ENCODE measurements at regions not wholly inside any gene's neighbourhood (a gene's known extent, or its start where the extent isn't known, plus 50 kb on each side); places are given as distances from the start of the nearest gene placed in this dataset.

- ATAC-seq = no peak
- intact Hi-C loops (cut with DNase I) = no loop called here
- TF ChIP-seq, protein P1, sequence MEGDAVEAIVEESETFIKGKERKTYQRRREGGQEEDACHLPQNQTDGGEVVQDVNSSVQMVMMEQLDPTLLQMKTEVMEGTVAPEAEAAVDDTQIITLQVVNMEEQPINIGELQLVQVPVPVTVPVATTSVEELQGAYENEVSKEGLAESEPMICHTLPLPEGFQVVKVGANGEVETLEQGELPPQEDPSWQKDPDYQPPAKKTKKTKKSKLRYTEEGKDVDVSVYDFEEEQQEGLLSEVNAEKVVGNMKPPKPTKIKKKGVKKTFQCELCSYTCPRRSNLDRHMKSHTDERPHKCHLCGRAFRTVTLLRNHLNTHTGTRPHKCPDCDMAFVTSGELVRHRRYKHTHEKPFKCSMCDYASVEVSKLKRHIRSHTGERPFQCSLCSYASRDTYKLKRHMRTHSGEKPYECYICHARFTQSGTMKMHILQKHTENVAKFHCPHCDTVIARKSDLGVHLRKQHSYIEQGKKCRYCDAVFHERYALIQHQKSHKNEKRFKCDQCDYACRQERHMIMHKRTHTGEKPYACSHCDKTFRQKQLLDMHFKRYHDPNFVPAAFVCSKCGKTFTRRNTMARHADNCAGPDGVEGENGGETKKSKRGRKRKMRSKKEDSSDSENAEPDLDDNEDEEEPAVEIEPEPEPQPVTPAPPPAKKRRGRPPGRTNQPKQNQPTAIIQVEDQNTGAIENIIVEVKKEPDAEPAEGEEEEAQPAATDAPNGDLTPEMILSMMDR (IDR thresholded peaks at IDR 0.05) = no peak
- Histone ChIP-seq H3K36me3 (ENCODE audit: insufficient read depth in 1 of 2, low read depth in 1 of 2) (no peaks in the 10 kb centered on the region), H3K9me3 (peaks cover 4% of the 10 kb centered on the region), H3K27ac (no peak overlapping the region), H3K27me3 (ENCODE audit: insufficient read depth in 3 of 3, low read length in 2 of 3) (no peaks in the 10 kb centered on the region), H3K4me3 (no peak overlapping the region), H3K4me1 (no peaks in the 10 kb centered on the region)
- WGBS, 3 donors = 93 to 100% (median 94%) methylated on average over 2 of the region's 2 CpGs
- DNase-seq = no peak
These were observed 117.0 kb upstream of the NFIA start for GRCh38 chr1:60965280-60965854.

DNA sequence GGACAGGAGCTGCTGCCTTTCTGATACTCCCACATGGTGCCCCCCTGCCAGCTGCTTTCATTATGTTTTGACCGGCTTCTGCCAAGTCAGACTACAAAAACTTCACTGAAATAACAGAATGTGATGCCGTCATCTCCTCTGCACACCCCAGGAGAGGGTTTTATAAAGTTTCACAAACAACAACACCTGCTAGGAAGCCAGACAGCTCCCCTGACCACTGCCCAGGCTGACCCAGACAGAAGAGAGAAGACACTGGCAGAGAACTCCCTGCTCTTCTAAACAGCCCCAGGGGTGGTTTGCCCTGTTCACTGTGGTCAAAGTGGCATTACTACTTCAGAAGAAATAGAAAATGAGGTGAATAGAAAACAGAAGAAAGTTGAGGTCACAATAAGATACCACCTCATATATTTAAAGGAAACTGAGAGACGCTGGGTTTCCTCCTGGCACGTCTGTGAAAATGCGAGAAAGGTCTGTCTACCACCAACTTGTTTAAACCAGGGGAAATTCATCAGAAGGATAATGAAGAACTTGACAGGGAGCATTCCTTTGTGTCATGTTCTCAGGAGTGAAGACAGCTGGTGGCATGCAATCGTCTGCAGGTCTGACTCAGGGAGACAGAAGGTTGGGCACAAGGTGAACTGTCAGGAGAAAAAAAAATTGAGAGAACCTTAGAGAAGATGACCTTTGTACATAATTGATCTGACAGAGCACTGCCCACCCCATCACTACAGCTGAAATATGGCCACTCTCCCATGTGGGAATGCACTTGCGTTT lies 119.0 kb upstream of the NFIA start:
- DNase-seq = no peak

GRCh38 chr1:60960891-60961461 lies 121.4 kb upstream of the NFIA start:
- H3K27me3 ChIP-seq (ENCODE audit: insufficient read depth in 3 of 3, low read length in 2 of 3) = no peaks in the 10 kb centered on the region
- 84 to 90% (median 88%) methylated on average over 2 of the region's 2 CpGs for WGBS, 3 donors
- no peak overlapping the region for H3K27ac ChIP-seq
- ATAC-seq (no peak), DNase-seq (no peak)
- H3K4me3 ChIP-seq = no peak overlapping the region
- H3K36me3 ChIP-seq (ENCODE audit: insufficient read depth in 1 of 2, low read depth in 1 of 2) = no peaks in the 10 kb centered on the region
- intact Hi-C loops (cut with DNase I) = no loop called here
- peaks cover 4% of the 10 kb centered on the region for H3K9me3 ChIP-seq
- TF ChIP-seq, protein P1 (IDR thresholded peaks at IDR 0.05) = no peak
- no peaks in the 10 kb centered on the region for H3K4me1 ChIP-seq

More for the DNA sequence above, 119.0 kb upstream of the NFIA start:
- H3K4me1 ChIP-seq = no peaks in the 10 kb centered on the region
- H3K27me3 ChIP-seq (ENCODE audit: insufficient read depth in 3 of 3, low read length in 2 of 3) = no peaks in the 10 kb centered on the region
- H3K9me3 ChIP-seq = peaks cover 4% of the 10 kb centered on the region
- no peak for ATAC-seq
- intact Hi-C loops (cut with DNase I) = no loop called here
- no peak overlapping the region for H3K4me3 ChIP-seq
- H3K36me3 ChIP-seq (ENCODE audit: insufficient read depth in 1 of 2, low read depth in 1 of 2) = no peaks in the 10 kb centered on the region
- TF ChIP-seq, protein P1 (IDR thresholded peaks at IDR 0.05) = no peak
- H3K27ac ChIP-seq = no peak overlapping the region
- WGBS, 3 donors = 65 to 85% (median 69%) methylated on average over 7 of the region's 7 CpGs

- no peaks in the 10 kb centered on the region for H3K27me3 ChIP-seq (ENCODE audit: insufficient read depth in 3 of 3, low read length in 2 of 3)
- 91 to 97% (median 97%) methylated on average over 1 of the region's 1 CpG for WGBS, 3 donors
- DNase-seq (no peak), ATAC-seq (no peak)
- H3K36me3 ChIP-seq (ENCODE audit: insufficient read depth in 1 of 2, low read depth in 1 of 2) = no peaks in the 10 kb centered on the region
- H3K4me3 ChIP-seq = no peak overlapping the region
- intact Hi-C loops (cut with DNase I) = no loop called here
- H3K9me3 ChIP-seq = no peaks in the 10 kb centered on the region
- H3K4me1 ChIP-seq = no peaks in the 10 kb centered on the region
- TF ChIP-seq, protein P1 (IDR thresholded peaks at IDR 0.05) = no peak
- no peak overlapping the region for H3K27ac ChIP-seq
These were observed 122.7 kb upstream of the NFIA start for GRCh38 chr1:60959701-60960100.

All from psoas muscle (tissue), 7 donors.